Tibial nerve (tissue), 4 donors: ENCODE measurements at regions not wholly inside any gene's neighbourhood (a gene's known extent, or its start where the extent isn't known, plus 50 kb on each side); places are given as distances from the start of the nearest gene placed in this dataset.

Experiments used
- CTCF ChIP-seq, 5 experiments: fragments of 200-600 bp in 3 of 5; fragments of 450-650 bp in 2 of 5; sonication (generic) in 3 of 5; IDR thresholded peaks; one replicate each; pipeline ENCODE4 v1.5.1; 2016 to 2019; ENCODE audit warnings: antibody characterized with exemption in 5 of 5, mild to moderate bottlenecking in 3 of 5, moderate library complexity in 2 of 5
- EP300 ChIP-seq, 2 donors: sonication (generic); formaldehyde crosslinking; IDR thresholded peaks; one replicate each; pipeline ENCODE4 v1.6.1; 2017; ENCODE audit warnings: antibody characterized with exemption in 2 of 2, mild to moderate bottlenecking in 1 of 2
- POLR2A ChIP-seq, 2 donors: fragments of 450-650 bp; IDR thresholded peaks; one replicate each; pipeline ENCODE4 v1.6.1; 2017; ENCODE audit warnings: antibody characterized with exemption in 2 of 2, mild to moderate bottlenecking in 2 of 2, moderate library complexity in 2 of 2

- TF ChIP-seq CTCF (IDR thresholded peaks at IDR 0.05): no peak
- no peak for TF ChIP-seq POLR2A (IDR thresholded peaks at IDR 0.05)
- no peak for TF ChIP-seq EP300 (IDR thresholded peaks at IDR 0.05)
Observed at GRCh38 chr13:80552851-80553440, 212.0 kb upstream of the SPRY2 start.
